SK-N-SH (cell line): ENCODE measurements at regions not wholly inside any gene's neighbourhood (a gene's known extent, or its start where the extent isn't known, plus 50 kb on each side); places are given as distances from the start of the nearest gene placed in this dataset.

Experiments
- CTCF ChIP-seq: fragments of 200-600 bp; sonication (generic); IDR thresholded peaks from 2 replicates; pipeline ENCODE4 v1.6.1; 2017; ENCODE audit warnings: antibody characterized with exemption, mild to moderate bottlenecking, moderate library complexity
- EP300 ChIP-seq, 2 experiments: IDR thresholded peaks; 2 replicates each; pipeline versions ENCODE4 v1.4.0 to v1.6.1; 2012; ENCODE audit warnings: borderline replicate concordance in 1 of 2, low read depth in 1 of 2, low read length in 1 of 2
- EZH2phosphoT487 ChIP-seq: fragments of 200-600 bp; sonication (generic); IDR thresholded peaks from 2 replicates; pipeline ENCODE4 v1.6.1; 2017; ENCODE audit warnings: low read depth, mixed run types, mild to moderate bottlenecking, antibody characterized with exemption, moderate library complexity, borderline replicate concordance
- FOSL2 ChIP-seq: IDR thresholded peaks from 2 replicates; pipeline ENCODE4 v1.4.0; 2012; ENCODE audit warnings: low read depth, mild to moderate bottlenecking, moderate library complexity, borderline replicate concordance
- FOXJ3 ChIP-seq: sonication (generic); formaldehyde crosslinking; IDR thresholded peaks from 2 replicates; pipeline ENCODE4 v1.5.1; 2020; ENCODE audit warnings: mild to moderate bottlenecking, missing genetic modification reagents
- JUND ChIP-seq: IDR thresholded peaks from 2 replicates; pipeline ENCODE4 v1.4.0; 2012
- MAX ChIP-seq: IDR thresholded peaks from 2 replicates; pipeline ENCODE4 v1.4.0; 2012; ENCODE audit warnings: low read depth
- PBX3 ChIP-seq: IDR thresholded peaks from 2 replicates; pipeline ENCODE4; 2012
- POLR2AphosphoS5 ChIP-seq: IDR thresholded peaks from 2 replicates; pipeline ENCODE4 v1.6.1; 2012; ENCODE audit warnings: low read depth, low read length
- REST ChIP-seq: IDR thresholded peaks from 2 replicates; pipeline ENCODE4 v1.6.1; 2012; ENCODE audit warnings: mild to moderate bottlenecking, low read depth, low read length, moderate library complexity
- SIN3A ChIP-seq: IDR thresholded peaks from 2 replicates; pipeline ENCODE4 v1.6.1; 2012; ENCODE audit warnings: low read depth, mild to moderate bottlenecking, low read length, moderate library complexity, borderline replicate concordance
- TCF12 ChIP-seq: IDR thresholded peaks from 2 replicates; pipeline ENCODE4 v1.4.0; 2012
- USF1 ChIP-seq: IDR thresholded peaks from 2 replicates; pipeline ENCODE4 v1.4.0; 2012; ENCODE audit warnings: low read depth, borderline replicate concordance

- TF ChIP-seq EP300 (IDR thresholded peaks at IDR 0.05; ENCODE audit: borderline replicate concordance in 1 of 2, low read depth in 1 of 2, low read length in 1 of 2) (no peak), CTCF (no peak), POLR2AphosphoS5 (no peak), SIN3A (no peak), JUND (no peak), EZH2phosphoT487 (no peak), FOXJ3 (CRISPR knock-in tag) (no peak), FOSL2 (no peak), REST (no peak), PBX3 (no peak), MAX (no peak), USF1 (no peak), TCF12 (no peak)
Measured at GRCh38 chr15:36133742-36134141, 445.7 kb upstream of the CDIN1 start.
